GM19351 (cell line): ENCODE measurements at regions not wholly inside any gene's neighbourhood (a gene's known extent, or its start where the extent isn't known, plus 50 kb on each side); places are given as distances from the start of the nearest gene placed in this dataset.
A peak's percentile ranks its signal among the peaks of the same experiment; 100 is the strongest.

Source experiments
- ATAC-seq: cut with Tn5 transposase; IDR thresholded peaks from one replicate; pipeline ENCODE4 v1.9.1; 2021; ENCODE audit warnings: mild to moderate bottlenecking, moderate library complexity; ENCODE audit not compliant: unreplicated experiment

- peak; percentile 78 for ATAC-seq
Measured at GRCh38 chr3:182729903-182730674, 63.2 kb upstream of the ATP11B start.

- peak; percentile 1 for ATAC-seq
Measured at GRCh38 chr3:182730675-182731042, 62.6 kb upstream of the ATP11B start.

GRCh38 chr3:182731764-182732163 lies 61.5 kb upstream of the ATP11B start:
- ATAC-seq, result no peak

GRCh38 chr3:182732232-182733015 lies 60.9 kb upstream of the ATP11B start:
- ATAC-seq, result no peak

GRCh38 chr3:182735672-182736071 lies 57.6 kb upstream of the ATP11B start:
- no peak for ATAC-seq

GRCh38 chr3:182737825-182738224 lies 55.5 kb upstream of the ATP11B start:
- ATAC-seq, result no peak

- ATAC-seq, result no peak
Measured at GRCh38 chr3:182738583-182739411, 54.5 kb upstream of the ATP11B start.

- ATAC-seq, result no peak
Measured at GRCh38 chr3:182739619-182740018, 53.7 kb upstream of the ATP11B start.

- no peak for ATAC-seq
Measured at GRCh38 chr3:182740710-182741109, 52.6 kb upstream of the ATP11B start.

GRCh38 chr3:182741214-182741613 lies 52.1 kb upstream of the ATP11B start:
- ATAC-seq, result no peak
